SU-DHL-6 (cell line): ENCODE measurements at regions not wholly inside any gene's neighbourhood (a gene's known extent, or its start where the extent isn't known, plus 50 kb on each side); places are given as distances from the start of the nearest gene placed in this dataset.

Source experiments
- CTCF ChIP-seq: fragments of 200-600 bp; sonication (generic); IDR thresholded peaks from one replicate; pipeline ENCODE4 v1.5.1; 2017; ENCODE audit warnings: antibody characterized with exemption, mild to moderate bottlenecking, low read length, moderate library complexity; ENCODE audit not compliant: insufficient read depth, poor library complexity, severe bottlenecking
- EZH2phosphoT487 ChIP-seq: fragments of 200-600 bp; sonication (generic), shearing (Covaris generic); conservative IDR thresholded peaks from 2 replicates; pipeline ENCODE4 v1.6.1; 2018; ENCODE audit warnings: mild to moderate bottlenecking, antibody characterized with exemption, low read length, moderate library complexity, mixed read lengths

GRCh38 chr6:3603340-3604130 lies 146.7 kb upstream of the SLC22A23 start:
- TF ChIP-seq CTCF = no peak
- TF ChIP-seq EZH2phosphoT487 = no peak
